HL-60 (cell line): ENCODE measurements at regions not wholly inside any gene's neighbourhood (a gene's known extent, or its start where the extent isn't known, plus 50 kb on each side); places are given as distances from the start of the nearest gene placed in this dataset.

ENCODE experiments used
- CTCF ChIP-seq: IDR thresholded peaks from one replicate; pipeline ENCODE4 v1.5.1; 2011; ENCODE audit warnings: low read length, control low read depth, inconsistent platforms; ENCODE audit not compliant: insufficient read depth
- POLR2AphosphoS5 ChIP-seq: IDR thresholded peaks from 2 replicates; pipeline ENCODE4 v1.6.1; 2012; ENCODE audit warnings: low read depth
- REST ChIP-seq: IDR thresholded peaks from 2 replicates; pipeline ENCODE4 v1.6.1; 2012; ENCODE audit warnings: low read depth; ENCODE audit not compliant: insufficient replicate concordance

- TF ChIP-seq CTCF (no peak), POLR2AphosphoS5 (no peak), REST (no peak)
These were observed 155.5 kb upstream of the ZKSCAN2 start for GRCh38 chr16:25413133-25413532.
